NCI-H2227 (cell line): ENCODE measurements at regions not wholly inside any gene's neighbourhood (a gene's known extent, or its start where the extent isn't known, plus 50 kb on each side); places are given as distances from the start of the nearest gene placed in this dataset.

ENCODE experiments used
- DNase-seq: peaks from one replicate; lab custom pipeline; 2025; ENCODE audit not compliant: unreplicated experiment; lab: John Stamatoyannopoulos, UW

- DNase-seq = no peak
These were observed 217.6 kb upstream of the TANK start for GRCh38 chr2:160942476-160943142.

DNA sequence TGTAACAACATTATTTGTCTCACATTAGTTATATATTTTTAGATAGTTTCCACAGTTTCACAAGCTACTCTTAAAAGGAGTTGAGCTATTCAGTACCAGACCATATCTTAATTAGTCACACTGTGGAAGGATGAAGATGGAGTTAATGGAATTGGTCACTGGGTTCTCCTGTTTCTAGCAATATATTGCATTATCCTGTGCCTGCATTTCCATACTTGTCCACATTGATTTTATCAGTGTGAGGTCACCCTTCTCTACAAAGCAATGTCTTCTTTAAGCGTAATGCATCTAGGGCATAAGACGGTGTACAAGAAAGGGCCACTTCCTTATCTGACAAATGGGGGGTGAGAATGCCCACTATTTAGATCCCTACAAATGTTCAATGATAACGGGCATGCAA, 216.8 kb upstream of the TANK start:
- DNase-seq = no peak

DNA sequence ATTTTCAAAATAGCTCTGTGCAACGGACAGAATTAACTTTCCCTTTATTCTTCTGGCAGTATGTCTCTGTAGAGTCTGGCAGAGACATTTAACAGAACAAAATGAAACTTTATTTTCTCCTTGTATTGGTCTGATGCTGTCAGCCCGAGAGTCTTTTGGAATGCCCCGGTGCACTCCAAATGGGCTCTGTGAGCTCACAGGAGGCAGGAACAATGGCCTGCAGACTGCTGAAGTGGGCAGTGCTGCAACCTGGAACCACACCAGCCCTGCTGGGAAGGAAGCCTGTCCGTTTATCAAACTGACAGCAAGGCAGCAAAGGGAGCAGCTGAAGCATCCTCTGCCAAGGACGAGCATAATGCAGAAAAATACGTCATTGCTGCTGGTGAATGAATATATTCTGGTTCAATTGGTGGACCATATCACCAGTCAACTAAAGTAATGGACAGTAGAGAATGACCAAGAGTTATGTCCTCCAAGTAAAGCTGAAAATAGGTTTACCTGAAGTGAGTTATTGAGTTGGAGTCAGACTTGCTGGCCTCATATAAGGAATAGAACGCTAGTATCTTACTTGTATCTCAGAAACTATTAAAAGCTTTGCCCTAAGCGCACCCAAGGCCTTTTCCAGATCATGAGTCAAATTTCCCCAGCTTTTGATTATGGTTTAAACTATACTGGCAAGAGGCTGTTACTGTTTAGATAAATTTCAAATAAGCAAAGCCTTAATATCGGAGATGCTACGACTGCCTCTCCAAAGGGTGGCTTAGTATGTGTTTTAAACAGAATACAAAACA, 207.6 kb upstream of the TANK start:
- DNase-seq = peak; percentile 26

DNA sequence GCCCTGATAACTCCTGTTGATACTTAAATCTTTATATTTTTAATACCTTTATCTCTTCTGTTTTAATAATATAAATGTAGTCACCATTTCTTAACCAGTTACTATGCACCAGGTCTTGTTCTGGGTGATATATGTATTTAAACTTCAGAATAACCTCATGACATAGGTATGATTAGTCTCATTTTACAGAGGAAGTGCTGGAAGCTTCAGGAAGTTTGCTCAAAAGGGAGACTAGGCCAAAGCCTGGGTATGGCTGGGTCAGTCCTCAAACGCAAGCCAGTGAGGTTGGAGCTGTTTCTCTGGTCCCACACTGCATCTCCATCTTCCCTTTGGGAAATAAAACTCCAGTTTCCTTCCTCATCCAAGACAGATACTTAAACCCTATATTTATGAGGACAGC, 204.7 kb upstream of the TANK start:
- DNase-seq = no peak

DNA sequence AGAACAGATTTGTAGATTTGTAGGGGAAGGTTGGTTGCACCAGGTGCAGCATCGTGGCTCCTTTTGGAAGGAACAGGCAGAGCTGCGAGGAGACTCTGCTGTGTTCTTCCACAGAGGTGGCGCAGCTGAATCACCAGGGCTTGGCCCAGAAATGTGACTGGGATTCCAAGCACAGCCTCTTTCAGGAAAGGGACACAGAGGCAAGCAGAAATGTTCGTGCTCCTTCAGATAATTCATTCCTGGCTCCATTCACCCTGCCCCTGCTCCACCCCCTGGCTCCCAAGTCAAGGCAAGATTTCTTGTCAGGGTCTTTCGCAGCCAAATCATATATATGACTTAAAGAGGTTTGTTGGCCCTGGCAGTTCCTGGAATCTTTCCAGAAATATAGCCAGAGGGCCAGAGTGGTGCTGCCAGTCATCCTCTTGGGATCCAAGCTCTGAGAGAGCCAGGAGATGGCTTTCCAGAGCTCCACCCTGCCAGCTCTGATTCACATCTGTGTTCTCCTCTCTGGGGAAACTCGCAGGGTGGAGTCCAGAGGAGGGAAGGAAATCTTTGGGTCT, 203.9 kb upstream of the TANK start:
- DNase-seq = no peak

- no peak for DNase-seq
These were observed 196.3 kb upstream of the TANK start for GRCh38 chr2:160963957-160964356.

- DNase-seq = no peak
These were observed 192.7 kb upstream of the TANK start for GRCh38 chr2:160967523-160967922.

GRCh38 chr2:160968183-160968582, 192.0 kb upstream of the TANK start:
- no peak for DNase-seq

- DNase-seq = peak; percentile 83
These were observed 189.9 kb upstream of the TANK start for GRCh38 chr2:160970052-160970965.

DNA sequence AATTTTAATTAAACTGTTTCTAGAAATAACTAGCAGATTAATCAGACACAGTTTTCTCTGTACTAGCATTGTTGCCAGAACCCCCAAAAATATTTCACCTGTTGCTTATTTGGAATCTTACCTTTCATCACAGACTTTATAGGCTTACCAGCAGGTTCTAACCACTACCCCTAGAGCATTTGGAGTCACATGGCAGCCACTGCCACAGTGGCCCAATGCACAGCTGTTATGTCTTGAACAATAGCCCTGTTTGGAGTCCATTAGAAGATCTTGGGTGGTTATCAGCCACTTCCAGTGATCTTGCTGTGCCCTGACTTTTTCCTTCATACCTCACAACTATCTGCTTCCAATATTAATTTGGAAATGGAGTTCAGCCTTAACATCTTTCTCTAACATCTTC, 186.2 kb upstream of the TANK start:
- no peak for DNase-seq

- DNase-seq = no peak
These were observed 185.4 kb upstream of the TANK start for GRCh38 chr2:160974803-160975202.

GRCh38 chr2:160976797-160977196, 183.4 kb upstream of the TANK start:
- no peak for DNase-seq

- no peak for DNase-seq
These were observed 182.9 kb upstream of the TANK start for GRCh38 chr2:160977376-160977775.

- DNase-seq = no peak
These were observed 182.4 kb upstream of the TANK start for GRCh38 chr2:160977854-160978253.

DNA sequence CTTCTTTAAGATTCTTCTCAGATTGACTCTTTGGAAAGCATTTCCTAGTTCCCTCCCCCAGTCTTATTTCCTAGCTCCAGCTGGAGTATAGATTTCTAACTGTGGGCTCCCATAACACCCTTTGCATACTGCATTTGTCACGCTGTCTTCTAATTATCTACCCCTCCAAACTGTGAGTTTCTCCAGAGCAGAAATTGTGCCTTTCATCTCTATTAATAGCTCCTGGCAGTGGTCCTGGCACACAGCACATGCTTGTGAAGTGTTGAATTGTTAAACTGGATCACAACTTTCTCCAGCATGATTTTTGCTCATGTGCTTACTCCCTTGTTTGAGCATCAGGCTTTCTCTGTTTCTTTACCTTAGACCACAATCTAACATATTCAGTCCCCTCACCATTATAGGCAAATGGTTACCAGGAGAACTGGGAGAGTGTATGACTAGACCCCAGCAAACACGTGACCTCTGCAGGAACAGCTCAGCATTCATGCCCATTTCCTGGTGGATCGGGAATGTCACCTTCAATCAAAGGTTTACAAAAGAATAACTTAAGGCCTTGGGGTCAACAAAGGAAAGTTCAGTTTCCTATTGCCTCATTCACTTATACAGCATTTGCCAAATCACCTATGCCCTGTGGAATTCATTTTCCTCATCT, 175.7 kb upstream of the TANK start:
- no peak for DNase-seq

DNA sequence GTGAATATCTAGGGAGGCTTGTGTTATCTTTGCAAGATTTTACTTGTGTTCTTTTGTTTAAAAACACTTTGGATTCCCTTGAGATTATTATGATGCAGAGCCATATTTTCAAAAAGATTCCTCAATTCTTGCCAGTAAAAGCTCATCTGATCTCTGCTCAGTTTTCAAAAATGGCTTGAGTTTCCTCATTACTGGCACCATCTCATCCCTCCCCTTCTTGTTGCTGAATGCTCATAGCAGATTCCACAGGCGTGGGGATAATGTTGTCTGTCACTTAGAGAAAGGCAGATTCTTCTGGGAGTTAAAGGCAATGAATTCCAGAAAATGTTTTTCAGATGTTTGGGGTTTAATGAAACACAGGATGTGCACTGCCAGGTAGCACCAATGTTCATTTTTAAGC, 170.4 kb upstream of the TANK start:
- DNase-seq = no peak

- DNase-seq = no peak
These were observed 166.6 kb upstream of the TANK start for GRCh38 chr2:160993654-160994061.

GRCh38 chr2:160994141-160995002, 165.9 kb upstream of the TANK start:
- DNase-seq = peak; percentile 90

DNA sequence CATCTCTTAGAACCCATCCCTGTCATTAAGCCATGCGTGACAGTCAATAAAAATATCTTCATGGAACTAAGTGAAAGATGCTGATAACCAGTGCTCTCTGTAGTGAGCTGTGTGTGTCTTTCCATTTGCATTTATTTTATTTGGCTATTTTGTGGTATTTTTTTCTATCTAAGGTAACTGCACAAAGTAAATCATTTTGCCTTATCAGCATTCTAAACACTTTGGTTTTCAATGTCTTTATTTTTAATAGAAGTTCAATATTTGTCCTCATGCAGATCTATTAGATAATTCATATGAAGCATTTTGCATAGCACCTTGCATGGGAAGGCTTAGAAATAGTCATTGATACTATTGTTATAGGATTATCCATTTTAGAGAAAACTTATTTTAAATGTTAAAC, 163.6 kb upstream of the TANK start:
- no peak for DNase-seq

- DNase-seq = no peak
These were observed 155.8 kb upstream of the TANK start for GRCh38 chr2:161004379-161004778.
